GM23338 (cell line): ENCODE measurements at regions not wholly inside any gene's neighbourhood (a gene's known extent, or its start where the extent isn't known, plus 50 kb on each side); places are given as distances from the start of the nearest gene placed in this dataset.

Source experiments
- ATAC-seq: fragments of 200-7000 bp; cut with Tn5 transposase; 3 replicates; pipeline ENCODE4 v1.9.1; 2020
- DNase-seq: peaks from one replicate; pipeline ENCODE4 v3.0.0-alpha.2; 2015; ENCODE audit warnings: low spot score
- H2AFZ ChIP-seq: fragments of 200-600 bp; sonication (generic); 2 replicates; pipeline ENCODE4 v1.8.0; 2016; ENCODE audit warnings: antibody characterized with exemption, mild to moderate bottlenecking, moderate library complexity
- H3F3A ChIP-seq: fragments of 200-600 bp; sonication (generic); replicated peaks from 2 replicates; pipeline ENCODE4 v1.8.0; 2017; ENCODE audit warnings: antibody characterized with exemption, mixed run types, low read depth
- H3K27ac ChIP-seq: fragments of 200-600 bp; sonication (generic); 2 replicates; pipeline ENCODE4 v1.6.1; 2016; ENCODE audit warnings: low read depth
- H3K27me3 ChIP-seq: fragments of 200-600 bp; sonication (generic); 2 replicates; pipeline ENCODE4 v1.8.0; 2016; ENCODE audit warnings: mild to moderate bottlenecking, mixed run types, moderate library complexity; ENCODE audit not compliant: insufficient read depth
- H3K36me3 ChIP-seq: fragments of 200-600 bp; sonication (generic); 2 replicates; pipeline ENCODE4 v1.8.0; 2016; ENCODE audit warnings: mild to moderate bottlenecking; ENCODE audit not compliant: insufficient read depth
- H3K4me1 ChIP-seq: fragments of 200-600 bp; sonication (generic); 2 replicates; pipeline ENCODE4 v1.8.0; 2016; ENCODE audit warnings: mild to moderate bottlenecking, moderate library complexity; ENCODE audit not compliant: insufficient read depth
- H3K4me2 ChIP-seq: fragments of 200-600 bp; sonication (generic); 2 replicates; pipeline ENCODE4 v1.7.1; 2017; ENCODE audit warnings: mixed run types
- H3K4me3 ChIP-seq: fragments of 200-600 bp; sonication (generic); 2 replicates; pipeline ENCODE4 v1.6.1; 2016; ENCODE audit warnings: mixed run types
- H3K79me2 ChIP-seq: fragments of 200-600 bp; sonication (generic); replicated peaks from 2 replicates; pipeline ENCODE4 v1.8.0; 2017; ENCODE audit warnings: mild to moderate bottlenecking; ENCODE audit not compliant: insufficient read depth
- H3K9me2 ChIP-seq: fragments of 200-600 bp; sonication (generic); 2 replicates; pipeline ENCODE4 v1.8.0; 2017; ENCODE audit not compliant: insufficient read depth
- H4K20me1 ChIP-seq: fragments of 200-600 bp; sonication (generic); replicated peaks from 2 replicates; pipeline ENCODE4 v1.8.0; 2017; ENCODE audit warnings: mild to moderate bottlenecking; ENCODE audit not compliant: insufficient read depth
- H3K27ac Mint-ChIP-seq: 2 replicates; pipeline ENCODE4 v1.8.0; 2020; ENCODE audit warnings: inconsistent platforms, mild to moderate bottlenecking, moderate library complexity, mixed read lengths
- H3K27me3 Mint-ChIP-seq: 3 replicates; pipeline ENCODE4 v1.8.0; 2022; ENCODE audit warnings: low read depth, mild to moderate bottlenecking, moderate library complexity, mixed read lengths, inconsistent platforms; ENCODE audit not compliant: insufficient read depth, poor library complexity
- H3K36me3 Mint-ChIP-seq: 3 replicates; pipeline ENCODE4 v1.8.0; 2021; ENCODE audit warnings: low read depth, mild to moderate bottlenecking, inconsistent platforms, moderate library complexity, mixed read lengths
- H3K4me1 Mint-ChIP-seq: 3 replicates; pipeline ENCODE4 v1.8.0; 2020; ENCODE audit warnings: mild to moderate bottlenecking, inconsistent platforms, mixed read lengths
- H3K4me3 Mint-ChIP-seq: 3 replicates; pipeline ENCODE4 v1.8.0; 2021; ENCODE audit warnings: moderate library complexity, mild to moderate bottlenecking, inconsistent platforms, mixed read lengths
- H3K9me3 Mint-ChIP-seq: 3 replicates; pipeline ENCODE4 v1.8.0; 2020; ENCODE audit warnings: moderate library complexity, mild to moderate bottlenecking, inconsistent platforms, mixed read lengths
- CREB1 ChIP-seq: fragments of 250-450 bp; sonication (Bioruptor Pico); IDR thresholded peaks from 2 replicates; pipeline ENCODE4 v1.5.0; 2020; ENCODE audit warnings: low read depth, mild to moderate bottlenecking, moderate library complexity
- EZH2phosphoT487 ChIP-seq: fragments of 200-600 bp; sonication (generic); IDR thresholded peaks from one replicate; pipeline ENCODE4 v1.8.1; 2018; ENCODE audit warnings: antibody characterized with exemption; ENCODE audit not compliant: unreplicated experiment
- JUNB ChIP-seq: IDR thresholded peaks from one replicate; pipeline ENCODE4 v1.6.1; 2016; ENCODE audit warnings: antibody characterized with exemption; ENCODE audit not compliant: unreplicated experiment
- POLR2AphosphoS5 ChIP-seq: IDR thresholded peaks from 2 replicates; pipeline ENCODE4 v1.6.1; 2016; ENCODE audit warnings: antibody characterized with exemption, low read depth
- STAT1 ChIP-seq: IDR thresholded peaks from one replicate; pipeline ENCODE4 v1.6.1; 2016; ENCODE audit warnings: antibody characterized with exemption; ENCODE audit not compliant: unreplicated experiment
- ZNF114 ChIP-seq: fragments of 250-450 bp; sonication (Bioruptor Pico); IDR thresholded peaks from 2 replicates; pipeline ENCODE4 v1.5.0; 2020; ENCODE audit warnings: mild to moderate bottlenecking, moderate library complexity
- TF ChIP-seq, protein P1 (sequence below), 2 experiments: fragments of 200-600 bp in 1 of 2; sonication (generic) in 1 of 2; conservative IDR thresholded peaks; 2 replicates each; pipeline versions ENCODE4 v1.5.1 to v1.6.1; 2016 to 2017; ENCODE audit warnings: antibody characterized with exemption in 2 of 2, low read depth in 2 of 2, mild to moderate bottlenecking in 2 of 2, moderate library complexity in 1 of 2
- TF ChIP-seq, protein P2 (sequence below): IDR thresholded peaks from 2 replicates; pipeline ENCODE4 v1.6.1; 2016; ENCODE audit warnings: antibody characterized with exemption
- TF ChIP-seq, protein P3 (sequence below): fragments of 250-450 bp; sonication (Bioruptor Pico); IDR thresholded peaks from 2 replicates; pipeline ENCODE4 v1.5.0; 2020; ENCODE audit warnings: mild to moderate bottlenecking, moderate library complexity
- TF ChIP-seq, protein P4 (sequence below): IDR thresholded peaks from one replicate; pipeline ENCODE4 v1.6.1; 2018; ENCODE audit warnings: antibody characterized with exemption; ENCODE audit not compliant: unreplicated experiment

DNA sequence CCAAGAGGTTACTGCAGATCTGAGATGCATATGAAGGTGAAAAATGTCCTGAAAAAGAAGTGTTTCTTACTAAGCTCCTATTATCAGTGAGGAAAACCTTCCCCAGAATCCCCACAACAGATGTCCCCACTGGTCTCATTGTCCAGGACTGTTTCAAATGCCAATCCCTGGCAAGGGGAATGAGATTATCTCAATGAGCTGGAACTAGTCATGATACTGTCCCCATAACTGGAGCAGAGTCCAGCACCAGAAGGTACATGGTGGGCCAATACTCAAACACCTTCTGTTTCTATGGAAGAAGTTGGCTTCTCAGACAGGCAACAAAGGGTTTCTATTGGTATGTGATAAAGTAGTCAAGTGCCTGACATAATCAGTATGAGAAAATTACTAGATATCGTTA, 221.1 kb upstream of the TLL1 start:
- ATAC-seq (no peak), DNase-seq (no peak)
- Histone ChIP-seq H4K20me1 (no peaks in the 10 kb centered on the region), H2AFZ (no peak overlapping the region), H3K4me3 (no peak overlapping the region), H3K27ac (no peak overlapping the region), H3K4me2 (no peak overlapping the region), H3K4me1 (peaks cover 11% of the 10 kb centered on the region), H3K36me3 (no peaks in the 10 kb centered on the region), H3K9me2 (no peaks in the 10 kb centered on the region), H3K27me3 (no peaks in the 10 kb centered on the region), H3F3A (no peaks in the 10 kb centered on the region), H3K79me2 (no peaks in the 10 kb centered on the region)
- TF ChIP-seq ZNF114 (no peak), CREB1 (CRISPR knock-in tag) (no peak), STAT1 (no peak), POLR2AphosphoS5 (no peak), EZH2phosphoT487 (no peak), JUNB (no peak)
- TF ChIP-seq, protein P1, sequence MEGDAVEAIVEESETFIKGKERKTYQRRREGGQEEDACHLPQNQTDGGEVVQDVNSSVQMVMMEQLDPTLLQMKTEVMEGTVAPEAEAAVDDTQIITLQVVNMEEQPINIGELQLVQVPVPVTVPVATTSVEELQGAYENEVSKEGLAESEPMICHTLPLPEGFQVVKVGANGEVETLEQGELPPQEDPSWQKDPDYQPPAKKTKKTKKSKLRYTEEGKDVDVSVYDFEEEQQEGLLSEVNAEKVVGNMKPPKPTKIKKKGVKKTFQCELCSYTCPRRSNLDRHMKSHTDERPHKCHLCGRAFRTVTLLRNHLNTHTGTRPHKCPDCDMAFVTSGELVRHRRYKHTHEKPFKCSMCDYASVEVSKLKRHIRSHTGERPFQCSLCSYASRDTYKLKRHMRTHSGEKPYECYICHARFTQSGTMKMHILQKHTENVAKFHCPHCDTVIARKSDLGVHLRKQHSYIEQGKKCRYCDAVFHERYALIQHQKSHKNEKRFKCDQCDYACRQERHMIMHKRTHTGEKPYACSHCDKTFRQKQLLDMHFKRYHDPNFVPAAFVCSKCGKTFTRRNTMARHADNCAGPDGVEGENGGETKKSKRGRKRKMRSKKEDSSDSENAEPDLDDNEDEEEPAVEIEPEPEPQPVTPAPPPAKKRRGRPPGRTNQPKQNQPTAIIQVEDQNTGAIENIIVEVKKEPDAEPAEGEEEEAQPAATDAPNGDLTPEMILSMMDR (conservative IDR thresholded peaks at IDR 0.05; ENCODE audit: low read depth in 2 of 2), result no peak
- TF ChIP-seq, protein P2, sequence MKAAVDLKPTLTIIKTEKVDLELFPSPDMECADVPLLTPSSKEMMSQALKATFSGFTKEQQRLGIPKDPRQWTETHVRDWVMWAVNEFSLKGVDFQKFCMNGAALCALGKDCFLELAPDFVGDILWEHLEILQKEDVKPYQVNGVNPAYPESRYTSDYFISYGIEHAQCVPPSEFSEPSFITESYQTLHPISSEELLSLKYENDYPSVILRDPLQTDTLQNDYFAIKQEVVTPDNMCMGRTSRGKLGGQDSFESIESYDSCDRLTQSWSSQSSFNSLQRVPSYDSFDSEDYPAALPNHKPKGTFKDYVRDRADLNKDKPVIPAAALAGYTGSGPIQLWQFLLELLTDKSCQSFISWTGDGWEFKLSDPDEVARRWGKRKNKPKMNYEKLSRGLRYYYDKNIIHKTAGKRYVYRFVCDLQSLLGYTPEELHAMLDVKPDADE, result no peak
- TF ChIP-seq, protein P3, sequence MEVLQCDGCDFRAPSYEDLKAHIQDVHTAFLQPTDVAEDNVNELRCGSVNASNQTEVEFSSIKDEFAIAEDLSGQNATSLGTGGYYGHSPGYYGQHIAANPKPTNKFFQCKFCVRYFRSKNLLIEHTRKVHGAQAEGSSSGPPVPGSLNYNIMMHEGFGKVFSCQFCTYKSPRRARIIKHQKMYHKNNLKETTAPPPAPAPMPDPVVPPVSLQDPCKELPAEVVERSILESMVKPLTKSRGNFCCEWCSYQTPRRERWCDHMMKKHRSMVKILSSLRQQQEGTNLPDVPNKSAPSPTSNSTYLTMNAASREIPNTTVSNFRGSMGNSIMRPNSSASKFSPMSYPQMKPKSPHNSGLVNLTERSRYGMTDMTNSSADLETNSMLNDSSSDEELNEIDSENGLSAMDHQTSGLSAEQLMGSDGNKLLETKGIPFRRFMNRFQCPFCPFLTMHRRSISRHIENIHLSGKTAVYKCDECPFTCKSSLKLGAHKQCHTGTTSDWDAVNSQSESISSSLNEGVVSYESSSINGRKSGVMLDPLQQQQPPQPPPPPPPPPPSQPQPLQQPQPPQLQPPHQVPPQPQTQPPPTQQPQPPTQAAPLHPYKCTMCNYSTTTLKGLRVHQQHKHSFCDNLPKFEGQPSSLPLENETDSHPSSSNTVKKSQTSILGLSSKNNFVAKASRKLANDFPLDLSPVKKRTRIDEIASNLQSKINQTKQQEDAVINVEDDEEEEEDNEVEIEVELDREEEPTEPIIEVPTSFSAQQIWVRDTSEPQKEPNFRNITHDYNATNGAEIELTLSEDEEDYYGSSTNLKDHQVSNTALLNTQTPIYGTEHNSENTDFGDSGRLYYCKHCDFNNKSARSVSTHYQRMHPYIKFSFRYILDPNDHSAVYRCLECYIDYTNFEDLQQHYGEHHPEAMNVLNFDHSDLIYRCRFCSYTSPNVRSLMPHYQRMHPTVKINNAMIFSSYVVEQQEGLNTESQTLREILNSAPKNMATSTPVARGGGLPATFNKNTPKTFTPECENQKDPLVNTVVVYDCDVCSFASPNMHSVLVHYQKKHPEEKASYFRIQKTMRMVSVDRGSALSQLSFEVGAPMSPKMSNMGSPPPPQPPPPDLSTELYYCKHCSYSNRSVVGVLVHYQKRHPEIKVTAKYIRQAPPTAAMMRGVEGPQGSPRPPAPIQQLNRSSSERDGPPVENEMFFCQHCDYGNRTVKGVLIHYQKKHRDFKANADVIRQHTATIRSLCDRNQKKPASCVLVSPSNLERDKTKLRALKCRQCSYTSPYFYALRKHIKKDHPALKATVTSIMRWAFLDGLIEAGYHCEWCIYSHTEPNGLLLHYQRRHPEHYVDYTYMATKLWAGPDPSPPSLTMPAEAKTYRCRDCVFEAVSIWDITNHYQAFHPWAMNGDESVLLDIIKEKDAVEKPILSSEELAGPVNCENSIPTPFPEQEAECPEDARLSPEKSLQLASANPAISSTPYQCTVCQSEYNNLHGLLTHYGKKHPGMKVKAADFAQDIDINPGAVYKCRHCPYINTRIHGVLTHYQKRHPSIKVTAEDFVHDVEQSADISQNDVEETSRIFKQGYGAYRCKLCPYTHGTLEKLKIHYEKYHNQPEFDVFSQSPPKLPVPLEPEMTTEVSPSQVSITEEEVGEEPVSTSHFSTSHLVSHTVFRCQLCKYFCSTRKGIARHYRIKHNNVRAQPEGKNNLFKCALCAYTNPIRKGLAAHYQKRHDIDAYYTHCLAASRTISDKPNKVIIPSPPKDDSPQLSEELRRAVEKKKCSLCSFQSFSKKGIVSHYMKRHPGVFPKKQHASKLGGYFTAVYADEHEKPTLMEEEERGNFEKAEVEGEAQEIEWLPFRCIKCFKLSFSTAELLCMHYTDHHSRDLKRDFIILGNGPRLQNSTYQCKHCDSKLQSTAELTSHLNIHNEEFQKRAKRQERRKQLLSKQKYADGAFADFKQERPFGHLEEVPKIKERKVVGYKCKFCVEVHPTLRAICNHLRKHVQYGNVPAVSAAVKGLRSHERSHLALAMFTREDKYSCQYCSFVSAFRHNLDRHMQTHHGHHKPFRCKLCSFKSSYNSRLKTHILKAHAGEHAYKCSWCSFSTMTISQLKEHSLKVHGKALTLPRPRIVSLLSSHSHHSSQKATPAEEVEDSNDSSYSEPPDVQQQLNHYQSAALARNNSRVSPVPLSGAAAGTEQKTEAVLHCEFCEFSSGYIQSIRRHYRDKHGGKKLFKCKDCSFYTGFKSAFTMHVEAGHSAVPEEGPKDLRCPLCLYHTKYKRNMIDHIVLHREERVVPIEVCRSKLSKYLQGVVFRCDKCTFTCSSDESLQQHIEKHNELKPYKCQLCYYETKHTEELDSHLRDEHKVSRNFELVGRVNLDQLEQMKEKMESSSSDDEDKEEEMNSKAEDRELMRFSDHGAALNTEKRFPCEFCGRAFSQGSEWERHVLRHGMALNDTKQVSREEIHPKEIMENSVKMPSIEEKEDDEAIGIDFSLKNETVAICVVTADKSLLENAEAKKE (CRISPR knock-in tag), result no peak
- TF ChIP-seq, protein P4, sequence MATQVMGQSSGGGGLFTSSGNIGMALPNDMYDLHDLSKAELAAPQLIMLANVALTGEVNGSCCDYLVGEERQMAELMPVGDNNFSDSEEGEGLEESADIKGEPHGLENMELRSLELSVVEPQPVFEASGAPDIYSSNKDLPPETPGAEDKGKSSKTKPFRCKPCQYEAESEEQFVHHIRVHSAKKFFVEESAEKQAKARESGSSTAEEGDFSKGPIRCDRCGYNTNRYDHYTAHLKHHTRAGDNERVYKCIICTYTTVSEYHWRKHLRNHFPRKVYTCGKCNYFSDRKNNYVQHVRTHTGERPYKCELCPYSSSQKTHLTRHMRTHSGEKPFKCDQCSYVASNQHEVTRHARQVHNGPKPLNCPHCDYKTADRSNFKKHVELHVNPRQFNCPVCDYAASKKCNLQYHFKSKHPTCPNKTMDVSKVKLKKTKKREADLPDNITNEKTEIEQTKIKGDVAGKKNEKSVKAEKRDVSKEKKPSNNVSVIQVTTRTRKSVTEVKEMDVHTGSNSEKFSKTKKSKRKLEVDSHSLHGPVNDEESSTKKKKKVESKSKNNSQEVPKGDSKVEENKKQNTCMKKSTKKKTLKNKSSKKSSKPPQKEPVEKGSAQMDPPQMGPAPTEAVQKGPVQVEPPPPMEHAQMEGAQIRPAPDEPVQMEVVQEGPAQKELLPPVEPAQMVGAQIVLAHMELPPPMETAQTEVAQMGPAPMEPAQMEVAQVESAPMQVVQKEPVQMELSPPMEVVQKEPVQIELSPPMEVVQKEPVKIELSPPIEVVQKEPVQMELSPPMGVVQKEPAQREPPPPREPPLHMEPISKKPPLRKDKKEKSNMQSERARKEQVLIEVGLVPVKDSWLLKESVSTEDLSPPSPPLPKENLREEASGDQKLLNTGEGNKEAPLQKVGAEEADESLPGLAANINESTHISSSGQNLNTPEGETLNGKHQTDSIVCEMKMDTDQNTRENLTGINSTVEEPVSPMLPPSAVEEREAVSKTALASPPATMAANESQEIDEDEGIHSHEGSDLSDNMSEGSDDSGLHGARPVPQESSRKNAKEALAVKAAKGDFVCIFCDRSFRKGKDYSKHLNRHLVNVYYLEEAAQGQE, result no peak
- H3K27me3 Mint-ChIP-seq, result no peaks in the 10 kb centered on the region
- H3K27ac Mint-ChIP-seq, result no peak overlapping the region
- H3K4me1 Mint-ChIP-seq, result peaks cover 18% of the 10 kb centered on the region; the same call in 2 of the 3 replicates
- peaks cover 7% of the 10 kb centered on the region; the same call in 1 of the 3 replicates for H3K36me3 Mint-ChIP-seq
- H3K9me3 Mint-ChIP-seq, result peaks cover 4% of the 10 kb centered on the region; the same call in 1 of the 3 replicates
- H3K4me3 Mint-ChIP-seq, result no peak overlapping the region
